A549 (cell line): ENCODE measurements at regions not wholly inside any gene's neighbourhood (a gene's known extent, or its start where the extent isn't known, plus 50 kb on each side); places are given as distances from the start of the nearest gene placed in this dataset.
A peak's percentile ranks its signal among the peaks of the same experiment; 100 is the strongest.

ENCODE experiments used
- ATAC-seq, 2 experiments: fragments of 200-7000 bp in 1 of 2; fragments of >200 bp in 1 of 2; cut with Nextera tagmentation in 1 of 2; cut with Tn5 transposase in 1 of 2; 3 replicates each; pipeline versions ENCODE4 v1.8.0 to v1.9.1; 2018 to 2020; ENCODE audit warnings: mild to moderate bottlenecking in 1 of 2, moderate library complexity in 1 of 2
- CTCF ChIA-PET: fragments of 300-600 bp; sonication (Branson Sonifier 250); formaldehyde crosslinking; extraction: SDS; loops from one replicate; lab custom pipeline; 2021; ENCODE audit warnings: antibody characterized with exemption, inconsistent platforms; lab: Yijun Ruan, JAX
- POLR2A ChIA-PET: fragments of 350-600 bp; formaldehyde crosslinking; extraction: SDS; loops from one replicate; lab custom pipeline; 2021; ENCODE audit warnings: antibody characterized with exemption, inconsistent platforms; lab: Yijun Ruan, JAX
- DNase-seq, 2 experiments: peaks; one replicate each; pipeline versions ENCODE4 v3.0.0 to v3.0.0-alpha.2; 2011 to 2016; ENCODE audit warnings: low read depth in 1 of 2, low spot score in 1 of 2
- FAIRE-seq: peaks from 2 replicates; lab custom pipeline; 2011; peaks lifted over from hg19 to GRCh38; lab: Jason Lieb, UNC
- H3K27ac ChIP-seq, 2 experiments: fragments of >200 bp; sonication (Bioruptor Twin); formaldehyde crosslinking; 3 replicates each; pipeline ENCODE4 v1.5.1; 2016 to 2017
- H3K4me1 ChIP-seq: fragments of >200 bp; sonication (Bioruptor Twin); formaldehyde crosslinking; 3 replicates; pipeline ENCODE4 v1.6.1; 2016
- H3K4me2 ChIP-seq: fragments of >200 bp; sonication (Bioruptor Twin); formaldehyde crosslinking; 3 replicates; pipeline ENCODE4 v1.6.1; 2016
- H3K4me3 ChIP-seq: fragments of >200 bp; sonication (Bioruptor Twin); formaldehyde crosslinking; 3 replicates; pipeline ENCODE4 v1.5.1; 2016
- H3K9me3 ChIP-seq: fragments of >200 bp; sonication (Bioruptor Twin); formaldehyde crosslinking; 3 replicates; pipeline ENCODE4 v1.6.1; 2016
- BHLHE40 ChIP-seq: IDR thresholded peaks from 2 replicates; pipeline ENCODE4 v1.6.1; 2012; ENCODE audit warnings: low read depth, low read length, inconsistent platforms
- CBX2 ChIP-seq: fragments of 200-600 bp; sonication (generic); IDR thresholded peaks from 2 replicates; pipeline ENCODE4 v1.6.1; 2016; ENCODE audit warnings: low read depth, mild to moderate bottlenecking, borderline replicate concordance
- CHD2 ChIP-seq: fragments of 150-350 bp; IDR thresholded peaks from 2 replicates; pipeline ENCODE4 v1.6.1; 2014; ENCODE audit warnings: low read length; ENCODE audit not compliant: partially characterized antibody
- EHF ChIP-seq: fragments of 250-450 bp; sonication (Bioruptor Pico); IDR thresholded peaks from 2 replicates; pipeline ENCODE4 v1.5.0; 2020; ENCODE audit warnings: mild to moderate bottlenecking
- EHMT2 ChIP-seq: fragments of 200-600 bp; sonication (generic); IDR thresholded peaks from 2 replicates; pipeline ENCODE4 v1.6.1; 2016; ENCODE audit warnings: antibody characterized with exemption, low read depth, mild to moderate bottlenecking, moderate library complexity
- EP300 ChIP-seq, 2 experiments: fragments of >200 bp; sonication (Bioruptor Twin); formaldehyde crosslinking; IDR thresholded peaks; 2 replicates in 1 of 2; 3 replicates in 1 of 2; pipeline ENCODE4 v1.6.1; 2016 to 2017
- FOSB ChIP-seq: fragments of 250-450 bp; sonication (Bioruptor Pico); IDR thresholded peaks from 2 replicates; pipeline ENCODE4 v1.5.0; 2020; ENCODE audit warnings: mild to moderate bottlenecking, moderate library complexity
- HEYL ChIP-seq: fragments of 250-450 bp; sonication (Bioruptor Pico); IDR thresholded peaks from 2 replicates; pipeline ENCODE4 v1.8.0; 2021; ENCODE audit warnings: mild to moderate bottlenecking, moderate library complexity
- HOXA7 ChIP-seq: fragments of 250-450 bp; sonication (Bioruptor Pico); IDR thresholded peaks from 2 replicates; pipeline ENCODE4 v1.5.0; 2020; ENCODE audit warnings: mild to moderate bottlenecking, moderate library complexity
- HOXB13 ChIP-seq: fragments of 250-450 bp; sonication (Bioruptor Pico); IDR thresholded peaks from 2 replicates; pipeline ENCODE4 v1.5.0; 2020; ENCODE audit warnings: low read depth, mild to moderate bottlenecking, moderate library complexity
- HOXB5 ChIP-seq: fragments of 250-450 bp; sonication (Bioruptor Pico); IDR thresholded peaks from 2 replicates; pipeline ENCODE4 v1.5.0; 2020; ENCODE audit warnings: mild to moderate bottlenecking, moderate library complexity
- KDM1A ChIP-seq: fragments of 200-600 bp; sonication (generic); IDR thresholded peaks from 2 replicates; pipeline ENCODE4 v1.6.1; 2016; ENCODE audit warnings: low read depth, mild to moderate bottlenecking
- KDM5A ChIP-seq: fragments of 200-600 bp; sonication (generic); IDR thresholded peaks from 2 replicates; pipeline ENCODE4 v1.6.1; 2016; ENCODE audit warnings: antibody characterized with exemption, mild to moderate bottlenecking
- MAFK ChIP-seq: fragments of 450-650 bp; IDR thresholded peaks from 2 replicates; pipeline ENCODE4 v1.6.1; 2014; ENCODE audit not compliant: partially characterized antibody
- MAZ ChIP-seq: fragments of 150-350 bp; IDR thresholded peaks from 2 replicates; pipeline ENCODE4 v1.6.1; 2014; ENCODE audit warnings: antibody characterized with exemption, low read depth, low read length, borderline replicate concordance
- NFE2L2 ChIP-seq: fragments of 150-350 bp; conservative IDR thresholded peaks from 2 replicates; pipeline ENCODE4 v1.6.1; 2014; ENCODE audit warnings: low read length
- NPAS2 ChIP-seq: fragments of 250-450 bp; sonication (Bioruptor Pico); IDR thresholded peaks from 2 replicates; pipeline ENCODE4 v1.8.0; 2022; ENCODE audit warnings: mild to moderate bottlenecking, moderate library complexity, borderline replicate concordance
- PHF8 ChIP-seq: fragments of 200-600 bp; sonication (generic); IDR thresholded peaks from 2 replicates; pipeline ENCODE4 v1.6.1; 2016; ENCODE audit warnings: low read depth, mild to moderate bottlenecking, antibody characterized with exemption, moderate library complexity, borderline replicate concordance
- POLR2A ChIP-seq: IDR thresholded peaks from 2 replicates; pipeline ENCODE4 v1.6.1; 2012; ENCODE audit warnings: mild to moderate bottlenecking, low read length
- POLR2AphosphoS2 ChIP-seq: conservative IDR thresholded peaks from 2 replicates; pipeline ENCODE4 v1.6.1; 2012; ENCODE audit warnings: low read length, improper control_type of control experiment, inconsistent platforms
- RAD21 ChIP-seq, 2 experiments: fragments of >200 bp in 1 of 2; sonication (Bioruptor Twin) in 1 of 2; formaldehyde crosslinking in 1 of 2; IDR thresholded peaks in 1 of 2; conservative IDR thresholded peaks in 1 of 2; 2 replicates in 1 of 2; 3 replicates in 1 of 2; pipeline ENCODE4 v1.6.1; 2012 to 2018; ENCODE audit warnings: inconsistent platforms in 1 of 2
- SREBF2 ChIP-seq: fragments of 450-650 bp; IDR thresholded peaks from 2 replicates; pipeline ENCODE4 v1.6.1; 2014; ENCODE audit warnings: mild to moderate bottlenecking, moderate library complexity
- ZSCAN20 ChIP-seq: fragments of 250-450 bp; sonication (Bioruptor Pico); IDR thresholded peaks from 2 replicates; pipeline ENCODE4 v1.8.0; 2022; ENCODE audit warnings: mild to moderate bottlenecking, moderate library complexity
- WGBS: methylation state at CpG from one replicate; pipeline ENCODE4 v1.1.6; 2017; ENCODE audit errors: missing lambda C conversion rate; 5-methylcytosine and 5-hydroxymethylcytosine counted together
- TF ChIP-seq, protein P1 (sequence below): fragments of 450-650 bp; IDR thresholded peaks from 2 replicates; pipeline ENCODE4 v1.6.1; 2014; ENCODE audit warnings: antibody characterized with exemption
- TF ChIP-seq, protein P2 (sequence below): IDR thresholded peaks from 2 replicates; pipeline ENCODE4 v1.6.1; 2012; ENCODE audit warnings: low read depth, borderline replicate concordance
- TF ChIP-seq, protein P3 (sequence below): IDR thresholded peaks from 2 replicates; pipeline ENCODE4 v1.6.1; 2012
- TF ChIP-seq, protein P4 (sequence below): fragments of >200 bp; sonication (Bioruptor Twin); formaldehyde crosslinking; IDR thresholded peaks from 3 replicates; pipeline ENCODE4 v1.5.1; 2016
- TF ChIP-seq, protein P5 (sequence below): fragments of 250-450 bp; sonication (Bioruptor Pico); IDR thresholded peaks from 2 replicates; pipeline ENCODE4 v1.5.0; 2020; ENCODE audit warnings: low read depth, mild to moderate bottlenecking, moderate library complexity

DNA sequence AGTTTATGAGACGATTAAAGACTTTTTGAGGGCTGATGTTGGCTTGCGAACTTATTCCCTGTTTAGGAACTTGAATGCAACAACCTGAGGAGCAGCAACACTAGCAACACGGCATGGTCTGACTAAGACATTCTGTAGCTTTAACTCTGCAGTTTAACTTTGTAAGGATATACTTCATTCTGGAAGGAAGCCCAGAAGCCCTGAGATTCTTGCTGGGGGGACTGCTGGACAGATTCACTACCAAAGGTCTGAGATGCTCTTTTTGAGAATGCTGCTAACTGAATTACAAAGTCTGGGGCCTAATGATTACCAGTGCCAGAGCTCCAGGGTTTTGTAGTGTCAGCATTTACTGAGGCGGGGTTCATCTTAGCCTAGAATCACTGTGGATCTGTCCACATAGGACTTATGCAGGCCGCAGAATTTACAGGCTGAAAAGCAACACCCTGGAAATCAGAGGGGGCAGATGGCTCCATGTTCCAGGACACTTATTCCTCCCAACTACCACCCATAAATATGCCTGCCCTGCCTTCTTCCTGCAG lies 537.1 kb upstream of the CDH18 start:
- H3K4me3 ChIP-seq = no peak overlapping the region
- no peaks in the 10 kb centered on the region for H3K4me1 ChIP-seq
- CTCF ChIA-PET = no interaction called here
- FAIRE-seq (no peak), DNase-seq (no peak), ATAC-seq (no peak)
- TF ChIP-seq MAFK (peak; percentile 70), SREBF2 (no peak)
- 62% methylated on average over 5 of the region's 5 CpGs for WGBS
- H3K9me3 ChIP-seq = no peaks in the 10 kb centered on the region
- POLR2A ChIA-PET = no interaction called here
- no peak overlapping the region for H3K27ac ChIP-seq
- H3K4me2 ChIP-seq = no peak overlapping the region

DNA sequence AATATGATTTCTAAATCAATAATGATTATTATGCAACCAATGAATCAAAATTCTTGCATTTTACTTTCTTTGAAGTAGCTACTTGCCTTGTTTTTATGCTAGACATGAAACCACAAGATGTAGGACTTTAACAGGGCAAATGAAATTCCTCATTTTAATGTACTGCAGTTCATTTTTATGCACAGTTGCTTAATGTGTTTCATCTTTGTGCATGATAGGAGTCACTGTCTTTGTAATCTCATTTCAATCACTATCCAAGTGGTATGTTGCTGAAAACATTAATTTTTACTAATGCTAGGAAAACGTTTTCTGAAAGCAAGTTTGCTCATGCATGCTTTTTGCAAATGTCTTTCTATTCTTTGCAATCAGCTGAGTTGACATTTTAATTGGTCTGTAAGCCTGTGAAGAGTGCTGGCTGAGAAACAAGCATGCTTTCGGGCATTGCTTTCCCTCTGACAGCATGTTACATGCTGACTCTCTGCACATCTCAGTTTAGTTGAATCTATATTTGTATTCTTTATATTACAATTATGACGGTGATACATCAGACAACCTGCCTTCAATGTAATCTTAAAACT lies 535.0 kb upstream of the CDH18 start:
- no peak for FAIRE-seq
- Histone ChIP-seq H3K4me3 (no peak overlapping the region), H3K27ac (no peak overlapping the region), H3K9me3 (no peaks in the 10 kb centered on the region), H3K4me1 (no peaks in the 10 kb centered on the region), H3K4me2 (no peak overlapping the region)
- ChIA-PET POLR2A (no interaction called here), CTCF (no interaction called here)
- 26% methylated on average over 3 of the region's 3 CpGs for WGBS
- no peak for DNase-seq
- no peak for ATAC-seq
- TF ChIP-seq CHD2 (no peak), MAFK (peak; percentile 61)

DNA sequence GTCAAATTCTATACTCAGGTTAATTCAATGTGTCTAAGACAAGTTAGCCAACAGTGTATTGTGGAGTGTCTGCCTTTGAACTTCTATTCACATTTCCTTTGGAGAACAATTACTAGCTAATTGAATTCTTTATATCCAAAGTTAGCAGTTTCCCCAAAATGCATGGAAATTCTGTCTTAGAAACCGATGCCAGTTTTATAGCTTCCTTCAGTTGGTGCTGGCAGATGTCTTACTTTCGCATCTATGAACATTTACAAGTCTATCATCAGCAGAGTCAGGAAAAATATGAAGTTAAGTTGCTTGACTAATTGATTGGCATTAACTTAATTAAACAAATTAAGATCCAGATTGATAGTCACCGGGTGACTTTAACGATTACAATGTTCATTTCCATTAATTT lies 527.6 kb upstream of the CDH18 start:
- no peaks in the 10 kb centered on the region for H3K4me1 ChIP-seq
- no peak overlapping the region for H3K27ac ChIP-seq
- WGBS = 50% methylated on average over 4 of the region's 4 CpGs
- DNase-seq (no peak), ATAC-seq (no peak), FAIRE-seq (no peak)
- CTCF ChIA-PET = no interaction called here
- no peak for TF ChIP-seq KDM1A
- TF ChIP-seq POLR2AphosphoS2 = no peak
- TF ChIP-seq HOXA7 (CRISPR knock-in tag) = no peak
- TF ChIP-seq BHLHE40 = no peak
- no peak for TF ChIP-seq MAFK
- TF ChIP-seq EHMT2 = no peak
- TF ChIP-seq, protein P1, sequence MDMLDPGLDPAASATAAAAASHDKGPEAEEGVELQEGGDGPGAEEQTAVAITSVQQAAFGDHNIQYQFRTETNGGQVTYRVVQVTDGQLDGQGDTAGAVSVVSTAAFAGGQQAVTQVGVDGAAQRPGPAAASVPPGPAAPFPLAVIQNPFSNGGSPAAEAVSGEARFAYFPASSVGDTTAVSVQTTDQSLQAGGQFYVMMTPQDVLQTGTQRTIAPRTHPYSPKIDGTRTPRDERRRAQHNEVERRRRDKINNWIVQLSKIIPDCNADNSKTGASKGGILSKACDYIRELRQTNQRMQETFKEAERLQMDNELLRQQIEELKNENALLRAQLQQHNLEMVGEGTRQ = no peak
- TF ChIP-seq POLR2A = no peak
- TF ChIP-seq RAD21 (conservative IDR thresholded peaks at IDR 0.05 in 1 of 2, IDR thresholded peaks at IDR 0.05 in 1 of 2) = no peak
- TF ChIP-seq, protein P2, sequence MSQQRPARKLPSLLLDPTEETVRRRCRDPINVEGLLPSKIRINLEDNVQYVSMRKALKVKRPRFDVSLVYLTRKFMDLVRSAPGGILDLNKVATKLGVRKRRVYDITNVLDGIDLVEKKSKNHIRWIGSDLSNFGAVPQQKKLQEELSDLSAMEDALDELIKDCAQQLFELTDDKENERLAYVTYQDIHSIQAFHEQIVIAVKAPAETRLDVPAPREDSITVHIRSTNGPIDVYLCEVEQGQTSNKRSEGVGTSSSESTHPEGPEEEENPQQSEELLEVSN = no peak
- TF ChIP-seq HOXB5 (CRISPR knock-in tag) = no peak
- no peak for TF ChIP-seq MAZ
- TF ChIP-seq NFE2L2 = no peak
- TF ChIP-seq EP300 (IDR thresholded peaks at IDR 0.05) = no peak
- TF ChIP-seq, protein P3, sequence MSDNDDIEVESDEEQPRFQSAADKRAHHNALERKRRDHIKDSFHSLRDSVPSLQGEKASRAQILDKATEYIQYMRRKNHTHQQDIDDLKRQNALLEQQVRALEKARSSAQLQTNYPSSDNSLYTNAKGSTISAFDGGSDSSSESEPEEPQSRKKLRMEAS = no peak
- TF ChIP-seq CBX2 = no peak
- TF ChIP-seq, all 56 proteins: peak for 0
- no peaks in the 10 kb centered on the region for H3K9me3 ChIP-seq
- no peak overlapping the region for H3K4me2 ChIP-seq
- H3K4me3 ChIP-seq = no peak overlapping the region
- POLR2A ChIA-PET = no interaction called here

DNA sequence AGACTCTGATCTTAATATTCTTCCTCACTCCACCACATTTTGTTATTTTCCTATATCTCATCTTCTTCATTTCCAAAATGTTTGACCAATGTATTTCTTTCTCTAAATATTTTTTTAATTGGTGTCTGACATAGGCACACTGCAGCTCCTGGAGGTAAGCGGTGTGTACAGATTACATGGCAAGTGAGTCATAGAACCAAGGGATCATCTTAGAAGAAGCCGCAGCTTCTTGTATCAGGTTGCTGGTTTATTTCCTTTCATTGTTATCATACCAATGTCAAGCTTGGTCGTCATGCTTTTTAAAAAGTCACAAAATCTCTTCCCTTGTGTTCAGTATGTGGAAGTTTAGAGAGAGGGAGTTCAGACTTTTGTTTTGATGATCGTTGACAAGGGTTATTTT lies 526.1 kb upstream of the CDH18 start:
- H3K27ac ChIP-seq = no peak overlapping the region
- DNase-seq = no peak
- no peaks in the 10 kb centered on the region for H3K4me1 ChIP-seq
- POLR2A ChIA-PET = no interaction called here
- no peaks in the 10 kb centered on the region for H3K9me3 ChIP-seq
- no peak for TF ChIP-seq SREBF2
- no peak for TF ChIP-seq NPAS2 (CRISPR knock-in tag)
- TF ChIP-seq PHF8 = no peak
- no peak for TF ChIP-seq HEYL (CRISPR knock-in tag)
- no peak for TF ChIP-seq ZSCAN20 (CRISPR knock-in tag)
- TF ChIP-seq KDM5A = no peak
- no peak for TF ChIP-seq CHD2
- TF ChIP-seq FOSB (CRISPR knock-in tag) = no peak
- TF ChIP-seq RAD21 (conservative IDR thresholded peaks at IDR 0.05 in 1 of 2, IDR thresholded peaks at IDR 0.05 in 1 of 2) = no peak
- TF ChIP-seq, protein P4, sequence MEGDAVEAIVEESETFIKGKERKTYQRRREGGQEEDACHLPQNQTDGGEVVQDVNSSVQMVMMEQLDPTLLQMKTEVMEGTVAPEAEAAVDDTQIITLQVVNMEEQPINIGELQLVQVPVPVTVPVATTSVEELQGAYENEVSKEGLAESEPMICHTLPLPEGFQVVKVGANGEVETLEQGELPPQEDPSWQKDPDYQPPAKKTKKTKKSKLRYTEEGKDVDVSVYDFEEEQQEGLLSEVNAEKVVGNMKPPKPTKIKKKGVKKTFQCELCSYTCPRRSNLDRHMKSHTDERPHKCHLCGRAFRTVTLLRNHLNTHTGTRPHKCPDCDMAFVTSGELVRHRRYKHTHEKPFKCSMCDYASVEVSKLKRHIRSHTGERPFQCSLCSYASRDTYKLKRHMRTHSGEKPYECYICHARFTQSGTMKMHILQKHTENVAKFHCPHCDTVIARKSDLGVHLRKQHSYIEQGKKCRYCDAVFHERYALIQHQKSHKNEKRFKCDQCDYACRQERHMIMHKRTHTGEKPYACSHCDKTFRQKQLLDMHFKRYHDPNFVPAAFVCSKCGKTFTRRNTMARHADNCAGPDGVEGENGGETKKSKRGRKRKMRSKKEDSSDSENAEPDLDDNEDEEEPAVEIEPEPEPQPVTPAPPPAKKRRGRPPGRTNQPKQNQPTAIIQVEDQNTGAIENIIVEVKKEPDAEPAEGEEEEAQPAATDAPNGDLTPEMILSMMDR = no peak
- TF ChIP-seq EHF (CRISPR knock-in tag) = no peak
- no peak for TF ChIP-seq HOXB13 (CRISPR knock-in tag)
- TF ChIP-seq, protein P5, sequence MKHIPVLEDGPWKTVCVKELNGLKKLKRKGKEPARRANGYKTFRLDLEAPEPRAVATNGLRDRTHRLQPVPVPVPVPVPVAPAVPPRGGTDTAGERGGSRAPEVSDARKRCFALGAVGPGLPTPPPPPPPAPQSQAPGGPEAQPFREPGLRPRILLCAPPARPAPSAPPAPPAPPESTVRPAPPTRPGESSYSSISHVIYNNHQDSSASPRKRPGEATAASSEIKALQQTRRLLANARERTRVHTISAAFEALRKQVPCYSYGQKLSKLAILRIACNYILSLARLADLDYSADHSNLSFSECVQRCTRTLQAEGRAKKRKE (CRISPR knock-in tag) = no peak
- TF ChIP-seq, all 56 proteins: peak for 0
- FAIRE-seq (no peak), ATAC-seq (no peak)
- Histone ChIP-seq H3K4me3 (no peak overlapping the region), H3K4me2 (no peak overlapping the region)
- WGBS = 31% methylated on average over 4 of the region's 4 CpGs
- CTCF ChIA-PET = no interaction called here
